GM19452 (cell line): ENCODE measurements at regions not wholly inside any gene's neighbourhood (a gene's known extent, or its start where the extent isn't known, plus 50 kb on each side); places are given as distances from the start of the nearest gene placed in this dataset.
"Not testable (repeated sequence)": the region's sequence is repeated elsewhere in the genome, so short reads cannot be mapped to it uniquely, and the experiment has no call there.

Source experiments
- ATAC-seq: cut with Tn5 transposase; IDR thresholded peaks from one replicate; pipeline ENCODE4 v1.9.1; 2021; ENCODE audit not compliant: unreplicated experiment

GRCh38 chr3:5466065-5466464 is 278.6 kb downstream of the EDEM1 start:
- no peak for ATAC-seq

- no peak for ATAC-seq
These were observed 279.2 kb downstream of the EDEM1 start for GRCh38 chr3:5466717-5467116.

DNA sequence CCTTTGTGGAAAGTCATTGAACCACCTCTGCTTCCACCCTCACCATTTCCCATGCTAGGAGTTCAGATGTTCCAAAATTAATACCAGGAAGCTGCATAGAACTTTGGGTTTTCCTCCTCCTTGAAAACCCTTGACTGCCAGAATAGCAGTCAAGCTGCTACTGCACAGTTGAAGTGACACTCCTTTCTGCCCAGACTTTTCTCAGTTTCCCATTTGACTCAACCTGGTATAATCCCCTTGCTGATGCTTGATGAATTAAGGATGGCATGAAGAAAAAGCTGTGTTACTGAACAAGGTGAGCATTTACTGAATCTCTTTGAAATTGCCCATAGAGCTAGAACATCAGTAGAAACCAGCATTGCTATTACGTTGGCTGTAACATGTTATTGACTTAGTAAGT is 286.0 kb downstream of the EDEM1 start:
- no peak for ATAC-seq

DNA sequence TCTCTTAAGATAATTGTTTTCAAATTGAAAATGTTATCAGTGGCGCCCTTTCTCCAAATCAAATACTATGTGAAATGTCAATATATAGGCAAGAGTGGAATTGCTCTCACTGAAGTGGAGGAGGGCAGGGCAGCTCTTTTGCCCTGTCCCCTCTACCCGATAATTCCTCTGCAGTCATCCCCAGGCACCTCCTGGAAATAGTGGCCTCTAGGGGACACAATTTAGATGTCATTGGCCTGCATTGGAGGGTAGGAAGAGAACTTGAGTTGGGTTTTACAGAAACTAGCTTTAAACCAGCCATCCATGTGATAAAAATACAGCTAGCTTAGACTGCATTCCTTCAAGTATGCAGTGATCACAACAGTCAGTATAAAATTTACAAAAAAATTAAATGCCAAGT is 288.9 kb downstream of the EDEM1 start:
- no peak for ATAC-seq

DNA sequence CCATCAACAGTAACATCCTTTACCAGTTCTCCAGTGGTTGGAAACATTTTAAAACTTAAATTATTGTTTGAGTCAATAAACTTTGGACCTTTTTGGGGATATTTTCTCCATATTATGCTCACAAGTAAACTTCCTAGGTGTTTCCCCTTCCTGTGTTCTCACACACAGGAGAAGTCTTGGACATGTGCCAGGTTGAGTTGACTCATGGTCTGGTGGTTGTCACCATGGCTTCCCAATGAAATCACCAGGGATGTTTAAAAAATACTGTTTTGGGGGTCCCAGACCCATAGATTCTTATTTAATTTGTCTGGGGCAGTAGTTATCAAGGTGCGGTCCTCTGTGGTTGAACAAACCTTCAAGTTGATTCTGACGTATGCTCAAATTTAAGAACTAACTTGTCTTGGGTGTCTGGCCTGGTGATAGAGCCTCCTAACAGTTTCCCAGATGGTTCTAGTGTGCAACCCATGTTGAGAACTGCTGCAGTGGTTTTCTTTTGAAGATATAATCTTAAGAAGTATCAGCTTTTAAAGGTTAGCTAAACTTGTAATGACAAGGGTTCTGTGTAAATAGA is 291.8 kb downstream of the EDEM1 start:
- no peak for ATAC-seq

GRCh38 chr3:5480190-5480589 is 292.7 kb downstream of the EDEM1 start:
- ATAC-seq, result no peak

DNA sequence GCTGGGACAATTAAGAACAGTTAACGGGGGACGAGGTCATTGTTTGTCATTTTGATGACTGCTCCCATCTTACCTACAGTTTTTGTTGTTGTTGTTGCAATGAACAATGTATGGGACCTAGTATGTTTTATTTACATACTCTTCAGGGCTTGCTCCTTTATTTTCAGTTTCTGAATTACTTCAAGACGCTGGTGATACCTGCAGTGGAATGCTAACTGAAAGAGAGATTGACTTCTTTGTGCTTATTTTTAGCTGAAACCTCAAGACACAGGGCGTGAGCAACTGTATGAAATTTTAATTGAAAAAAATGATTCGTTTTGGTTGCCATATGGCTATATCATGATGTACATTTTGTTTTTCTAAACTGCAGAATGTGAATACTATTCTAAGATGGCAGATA is 297.9 kb downstream of the EDEM1 start:
- ATAC-seq, result peak; percentile 43

DNA sequence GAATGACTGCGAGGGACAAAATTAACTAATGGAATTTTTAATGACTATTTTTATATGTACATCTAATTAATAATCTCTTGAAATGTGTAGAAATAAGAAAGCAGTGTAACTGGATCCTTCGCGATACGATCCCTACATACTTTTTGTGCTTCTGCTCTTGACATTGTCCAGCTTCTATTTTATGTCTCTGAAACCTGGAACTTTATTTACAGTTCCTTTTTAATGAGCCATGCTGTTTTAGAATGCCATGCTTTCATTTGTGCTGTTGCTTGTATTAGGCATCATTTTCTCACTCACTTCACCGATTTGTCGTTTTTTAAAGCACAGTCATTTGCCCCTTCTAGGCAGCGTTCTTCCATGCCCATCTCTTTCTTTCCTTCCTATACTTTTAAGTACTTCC is 301.3 kb downstream of the EDEM1 start:
- no peak for ATAC-seq

GRCh38 chr3:5489536-5489935 is 302.0 kb downstream of the EDEM1 start:
- peak; percentile 91 for ATAC-seq

GRCh38 chr3:5494905-5495519 is 307.5 kb downstream of the EDEM1 start:
- ATAC-seq, result no peak

DNA sequence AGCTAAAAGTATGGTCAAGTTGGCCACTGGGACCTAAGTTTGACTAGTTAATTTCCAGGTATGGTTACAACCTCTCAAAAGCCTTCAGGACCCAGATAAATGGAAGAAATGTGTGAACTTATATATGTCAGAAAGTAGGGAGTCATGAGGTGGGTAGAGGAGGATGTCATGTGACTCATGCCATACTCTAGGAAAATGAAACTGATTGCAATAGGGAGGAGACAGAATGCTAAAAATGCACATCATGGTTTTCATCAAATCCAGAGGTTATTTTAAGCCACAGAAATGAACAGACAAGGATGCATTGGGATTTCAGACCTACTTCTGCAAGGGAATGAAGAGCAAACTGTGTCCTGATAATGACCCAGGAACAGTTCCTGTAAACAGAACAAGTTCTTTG is 310.0 kb downstream of the EDEM1 start:
- no peak for ATAC-seq

GRCh38 chr3:5498981-5499380 is 311.5 kb downstream of the EDEM1 start:
- ATAC-seq, result peak; percentile 38

GRCh38 chr3:5499404-5499803 is 311.9 kb downstream of the EDEM1 start:
- peak; percentile 89 for ATAC-seq

DNA sequence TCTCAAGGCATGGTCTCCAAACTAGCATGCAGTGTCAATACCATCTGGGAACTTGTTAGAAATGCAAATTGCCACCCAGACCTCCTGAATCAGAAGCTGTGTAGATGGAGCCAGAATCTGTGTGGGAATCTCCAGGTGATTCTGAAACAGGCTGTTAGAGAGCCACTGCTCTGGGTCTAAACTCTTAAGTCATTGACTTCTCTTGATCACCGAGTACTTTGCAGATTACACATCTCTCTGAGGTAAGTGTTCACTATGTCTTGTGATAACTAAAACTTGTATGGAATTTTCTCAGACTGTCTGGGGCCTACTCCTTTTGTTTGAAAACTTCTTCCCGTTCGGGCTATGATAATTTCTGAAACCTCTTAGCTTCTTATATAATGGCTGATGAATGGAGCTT is 315.6 kb downstream of the EDEM1 start:
- no peak for ATAC-seq

- no peak for ATAC-seq
These were observed 316.6 kb downstream of the EDEM1 start for GRCh38 chr3:5504135-5504534.

- ATAC-seq, result no peak
These were observed 317.7 kb downstream of the EDEM1 start for GRCh38 chr3:5505163-5505562.

- no peak for ATAC-seq
These were observed 318.5 kb downstream of the EDEM1 start for GRCh38 chr3:5505997-5506396.

GRCh38 chr3:5508860-5509259 is 321.4 kb downstream of the EDEM1 start:
- ATAC-seq, result not testable (repeated sequence)

- no peak for ATAC-seq
These were observed 322.8 kb downstream of the EDEM1 start for GRCh38 chr3:5510300-5510699.

GRCh38 chr3:5517921-5518320 is 330.4 kb downstream of the EDEM1 start:
- ATAC-seq, result no peak

- no peak for ATAC-seq
These were observed 332.7 kb downstream of the EDEM1 start for GRCh38 chr3:5520237-5520636.

DNA sequence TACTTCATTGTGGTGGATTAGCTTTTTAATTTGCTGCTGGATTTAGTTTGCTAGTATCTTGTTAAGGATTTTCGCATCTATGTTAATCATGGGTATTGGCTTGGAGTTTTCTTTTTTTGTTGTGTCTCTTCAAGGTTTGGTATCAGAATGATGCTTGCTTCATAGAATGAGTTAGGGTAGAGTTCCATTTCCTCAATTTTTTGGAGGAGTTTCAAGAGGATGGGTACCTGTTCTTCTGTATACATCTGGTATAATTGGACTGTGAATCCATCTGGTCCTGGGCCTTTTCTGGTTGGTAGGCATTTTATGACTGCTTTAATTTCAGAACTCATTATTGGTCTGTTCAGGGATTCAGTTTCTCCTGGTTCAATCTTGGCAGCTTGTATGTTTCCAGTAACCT is 335.6 kb downstream of the EDEM1 start:
- ATAC-seq, result no peak

DNA sequence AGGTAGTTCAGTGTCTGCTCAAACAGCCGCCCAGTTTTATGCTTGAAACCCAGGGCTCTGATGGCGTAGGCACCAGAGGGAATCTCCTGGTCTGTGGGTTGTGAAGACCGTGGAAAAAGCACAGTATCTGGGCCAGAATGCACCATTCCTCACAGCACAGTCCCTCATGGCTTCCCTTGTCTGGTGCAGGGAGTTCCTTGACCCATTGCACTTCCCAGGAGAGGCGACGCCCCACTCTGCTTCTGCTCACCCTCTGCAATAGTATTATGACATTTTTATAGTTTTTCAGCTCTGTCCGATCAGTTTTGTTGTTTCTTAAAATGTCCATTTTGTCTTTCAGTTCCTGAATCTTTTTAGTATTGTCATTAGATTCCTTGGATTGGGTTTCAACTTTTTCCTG is 343.5 kb downstream of the EDEM1 start:
- ATAC-seq, result no peak
